ENCODE measurements at regions not wholly inside any gene's neighbourhood (a gene's known extent, or its start where the extent isn't known, plus 50 kb on each side); places are given as distances from the start of the nearest gene placed in this dataset.
"Not testable (repeated sequence)": the region's sequence is repeated elsewhere in the genome, so short reads cannot be mapped to it uniquely, and the experiment has no call there.

- TF ChIP-seq POLR2A (IDR thresholded peaks at IDR 0.05) (no peak), POLR2AphosphoS5 (IDR thresholded peaks at IDR 0.05) (no peak), EP300 (IDR thresholded peaks at IDR 0.05) (no peak), CTCF (IDR thresholded peaks at IDR 0.05) (no peak)
- Histone ChIP-seq H3K27me3 (peaks cover 0 to 10% (median 0%) of the 10 kb centered on the region in 3 donors), H3K9me3 (peaks cover 0 to 18% (median 7%) of the 10 kb centered on the region in 4 donors), H3K27ac (no peak overlapping the region), H3K36me3 (no peaks in the 10 kb centered on the region), H3K4me3 (no peak overlapping the region), H3K4me1 (no peaks in the 10 kb centered on the region)
- intact Hi-C loops (cut with DNase I): no loop called here
- DNase-seq: no peak
These were observed 64.4 kb upstream of the RPL38 start for GRCh38 chr17:74139120-74139519.

DNA sequence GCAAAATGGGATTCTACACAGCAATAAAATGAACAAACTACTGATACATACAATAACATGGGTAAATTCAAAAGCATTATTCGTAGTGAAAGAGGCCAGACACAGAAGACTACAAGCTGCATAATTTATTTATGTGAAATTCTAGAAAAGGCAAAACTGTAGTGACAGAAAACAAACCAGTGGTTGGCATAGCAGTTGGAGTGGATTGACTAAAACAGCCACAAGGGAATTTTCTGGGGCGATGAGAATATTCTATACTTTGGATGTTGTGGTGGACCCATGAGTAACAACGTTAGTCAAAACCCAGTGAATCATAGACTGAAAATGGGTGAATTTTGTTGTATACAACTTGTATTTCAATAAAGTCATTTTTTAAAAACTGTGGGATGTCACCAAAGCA, 63.2 kb upstream of the RPL38 start:
- intact Hi-C loops (cut with DNase I): no loop called here
- no peaks in the 10 kb centered on the region for H3K4me1 ChIP-seq
- H3K4me3 ChIP-seq: no peak overlapping the region
- WGBS, 2 donors: 88 to 94% methylated on average over 3 of the region's 3 CpGs
- no peak overlapping the region for H3K27ac ChIP-seq
- TF ChIP-seq POLR2A (IDR thresholded peaks at IDR 0.05) (no peak), POLR2AphosphoS5 (IDR thresholded peaks at IDR 0.05) (no peak), CTCF (IDR thresholded peaks at IDR 0.05) (no peak), EP300 (IDR thresholded peaks at IDR 0.05) (no peak)
- peaks cover 0 to 6% (median 0%) of the 10 kb centered on the region in 3 donors for H3K27me3 ChIP-seq
- no peaks in the 10 kb centered on the region for H3K36me3 ChIP-seq
- H3K9me3 ChIP-seq: peaks cover 0 to 18% (median 7%) of the 10 kb centered on the region in 4 donors
- DNase-seq: no peak

- no peak for TF ChIP-seq POLR2A (IDR thresholded peaks at IDR 0.05)
- no peak for TF ChIP-seq POLR2AphosphoS5 (IDR thresholded peaks at IDR 0.05)
- no peak for TF ChIP-seq CTCF (IDR thresholded peaks at IDR 0.05)
- TF ChIP-seq EP300 (IDR thresholded peaks at IDR 0.05): no peak
- peaks cover 0 to 18% (median 7%) of the 10 kb centered on the region in 4 donors for H3K9me3 ChIP-seq
- intact Hi-C loops (cut with DNase I): no loop called here
- no peak overlapping the region for H3K27ac ChIP-seq
- no peak overlapping the region for H3K4me3 ChIP-seq
- H3K4me1 ChIP-seq: no peaks in the 10 kb centered on the region
- peaks cover 0 to 6% (median 0%) of the 10 kb centered on the region in 3 donors for H3K27me3 ChIP-seq
- DNase-seq: no peak
- no peaks in the 10 kb centered on the region for H3K36me3 ChIP-seq
These were observed 61.9 kb upstream of the RPL38 start for GRCh38 chr17:74141612-74142011.

GRCh38 chr17:74143318-74143717, 60.2 kb upstream of the RPL38 start:
- DNase-seq; intact Hi-C loops (cut with DNase I): not testable (repeated sequence)
- whole genome bisulfite sequencing, 2 donors: 77 to 82% methylated on average over 4 of the region's 4 CpGs

GRCh38 chr17:74145756-74146155, 57.7 kb upstream of the RPL38 start:
- H3K27ac ChIP-seq: no peak overlapping the region
- no peak for DNase-seq
- H3K9me3 ChIP-seq: peaks cover 0 to 18% (median 7%) of the 10 kb centered on the region in 4 donors
- no peaks in the 10 kb centered on the region for H3K4me1 ChIP-seq
- H3K4me3 ChIP-seq: no peak overlapping the region
- TF ChIP-seq POLR2AphosphoS5 (IDR thresholded peaks at IDR 0.05) (no peak), CTCF (IDR thresholded peaks at IDR 0.05) (no peak), EP300 (IDR thresholded peaks at IDR 0.05) (no peak), POLR2A (IDR thresholded peaks at IDR 0.05) (no peak)
- peaks cover 0 to 6% (median 0%) of the 10 kb centered on the region in 3 donors for H3K27me3 ChIP-seq
- intact Hi-C loops (cut with DNase I): no loop called here
- no peaks in the 10 kb centered on the region for H3K36me3 ChIP-seq
- WGBS, 2 donors: 55 to 61% methylated on average over 6 of the region's 6 CpGs

More at GRCh38 chr17:74143318-74143717, 60.2 kb upstream of the RPL38 start:
- not testable (repeated sequence) for H3K4me3 ChIP-seq, H3K27me3 ChIP-seq, H3K4me1 ChIP-seq, H3K36me3 ChIP-seq, H3K27ac ChIP-seq
- peaks cover 0 to 18% (median 7%) of the 10 kb centered on the region in 4 donors for H3K9me3 ChIP-seq
